SHP77 (cell line): ENCODE measurements at regions not wholly inside any gene's neighbourhood (a gene's known extent, or its start where the extent isn't known, plus 50 kb on each side); places are given as distances from the start of the nearest gene placed in this dataset.

ENCODE experiments used
- DNase-seq, 2 experiments: peaks; one replicate each; lab custom pipeline; 2025; lab: John Stamatoyannopoulos, UW

DNA sequence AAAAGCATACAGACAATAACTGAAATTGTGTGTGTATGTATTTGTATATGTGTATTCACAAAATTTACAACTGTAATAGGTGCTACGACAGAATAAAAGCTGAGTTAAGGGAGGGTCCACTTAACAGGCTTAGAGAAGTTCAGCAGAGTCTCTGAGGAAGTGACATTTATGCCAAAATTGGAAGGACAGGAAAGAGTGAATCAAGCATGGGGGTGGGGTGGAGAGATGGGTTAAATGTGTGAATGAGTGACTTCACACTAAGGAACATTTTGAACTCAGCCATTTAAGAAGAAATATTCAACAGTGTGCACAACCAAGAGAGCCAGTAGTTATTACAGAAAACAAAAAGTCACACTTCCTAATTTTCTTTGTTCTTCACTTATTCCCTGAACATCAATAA, 53.8 kb upstream of the RGS1 start:
- no peak for DNase-seq

DNA sequence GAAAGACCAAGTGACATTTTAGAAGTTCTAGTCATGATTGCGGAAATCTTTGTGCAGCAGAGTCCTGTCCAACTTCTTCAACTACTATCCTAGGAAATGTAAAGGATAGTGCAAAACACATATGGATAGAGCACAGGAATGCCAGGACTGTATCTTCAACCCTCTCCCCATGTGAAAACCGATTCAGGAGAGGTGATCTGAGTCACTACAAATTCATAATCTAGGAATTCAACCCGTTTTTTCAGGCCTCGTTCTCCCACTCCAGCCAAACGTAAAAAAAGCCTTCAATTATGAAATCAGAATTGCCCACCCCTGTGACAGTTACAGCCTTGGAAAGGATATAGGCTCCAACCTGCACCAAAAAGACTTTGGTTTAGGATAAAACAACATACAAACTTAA, 52.9 kb upstream of the RGS1 start:
- no peak for DNase-seq

DNA sequence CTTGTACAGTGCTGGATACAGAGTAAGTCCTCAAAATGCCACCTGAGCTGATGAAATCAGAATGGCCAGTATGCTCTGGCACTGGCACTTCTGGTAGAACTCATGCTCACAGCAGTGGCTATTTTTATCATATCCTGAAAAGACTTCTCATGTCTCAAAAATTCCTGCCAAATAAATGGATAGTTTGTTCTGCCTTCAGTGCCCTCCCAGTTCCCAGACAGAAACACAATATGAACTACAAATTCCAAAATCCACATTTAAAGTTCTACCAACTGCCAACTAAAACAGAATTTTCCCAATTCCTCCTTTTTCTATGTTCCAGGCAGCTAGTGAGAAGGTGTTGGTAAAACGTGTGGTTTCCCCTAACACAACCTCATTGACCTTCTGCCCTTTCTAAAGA, 51.4 kb upstream of the RGS1 start:
- no peak for DNase-seq
